ENCODE measurements at regions not wholly inside any gene's neighbourhood (a gene's known extent, or its start where the extent isn't known, plus 50 kb on each side); places are given as distances from the start of the nearest gene placed in this dataset.

DNA sequence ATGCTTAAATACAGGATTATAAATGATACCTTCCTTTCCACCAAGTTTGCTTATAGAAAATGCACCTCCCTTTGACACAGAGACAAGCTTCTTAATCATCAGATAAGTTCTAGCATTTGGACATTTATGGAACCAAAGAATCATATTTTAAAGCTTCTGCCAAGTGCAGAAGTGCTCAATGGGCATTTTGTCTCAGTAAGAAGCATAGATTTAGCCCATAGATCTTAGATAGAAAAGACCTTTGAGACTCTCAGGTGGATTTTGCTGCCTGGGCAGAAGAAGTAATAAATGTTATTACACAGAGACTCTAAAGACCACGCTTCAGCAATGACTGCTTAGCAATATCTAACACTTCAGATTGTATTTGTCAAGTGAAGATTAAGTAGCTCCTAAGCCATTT, 174.6 kb downstream of the VEGFC start:
- TF ChIP-seq EZH2 (IDR thresholded peaks at IDR 0.05), result no peak
- no peak for TF ChIP-seq CTCF (IDR thresholded peaks at IDR 0.05 in 2 of 3, conservative IDR thresholded peaks at IDR 0.05 in 1 of 3; ENCODE audit: borderline replicate concordance in 1 of 3, insufficient read depth in 1 of 3, low read depth in 2 of 3, low read length in 2 of 3)
- no peak for TF ChIP-seq YY1 (IDR thresholded peaks at IDR 0.05; ENCODE audit: extremely low read depth, insufficient replicate concordance, low read depth, low read length)
- TF ChIP-seq SP1 (IDR thresholded peaks at IDR 0.05; ENCODE audit: low read depth), result no peak
- no peak for TF ChIP-seq RAD21 (IDR thresholded peaks at IDR 0.05; ENCODE audit: low read depth)
- no peak for TF ChIP-seq POLR2A (IDR thresholded peaks at IDR 0.05; ENCODE audit: borderline replicate concordance, extremely low read depth, insufficient read depth, insufficient read length)
- no peak for TF ChIP-seq REST (IDR thresholded peaks at IDR 0.05; ENCODE audit: low read depth)
